Karpas-422 (cell line): ENCODE measurements at regions not wholly inside any gene's neighbourhood (a gene's known extent, or its start where the extent isn't known, plus 50 kb on each side); places are given as distances from the start of the nearest gene placed in this dataset.

Experiments
- DNase-seq: peaks from one replicate; pipeline ENCODE4 v3.0.0-alpha.2; 2015
- H2AFZ ChIP-seq: fragments of 200-600 bp; sonication (generic); 2 replicates; pipeline ENCODE4 v1.6.1; 2014; ENCODE audit warnings: antibody characterized with exemption, low read length, mixed read lengths
- H3K27ac ChIP-seq: fragments of 200-600 bp; sonication (generic); 2 replicates; pipeline ENCODE4 v1.5.1; 2014; ENCODE audit warnings: mild to moderate bottlenecking, low read length, moderate library complexity
- H3K27me3 ChIP-seq: fragments of 200-600 bp; sonication (generic); 2 replicates; pipeline ENCODE4 v1.6.1; 2014; ENCODE audit warnings: low read length, mixed read lengths
- H3K36me3 ChIP-seq: fragments of 200-600 bp; sonication (generic); 2 replicates; pipeline ENCODE4 v1.6.1; 2014; ENCODE audit warnings: low read length, mixed read lengths; ENCODE audit not compliant: insufficient read depth
- H3K4me1 ChIP-seq: fragments of 200-600 bp; sonication (generic); 2 replicates; pipeline ENCODE4 v1.6.1; 2014; ENCODE audit warnings: mild to moderate bottlenecking, low read length, mixed read lengths
- H3K4me2 ChIP-seq: fragments of 200-600 bp; sonication (generic); 2 replicates; pipeline ENCODE4 v1.6.1; 2014; ENCODE audit warnings: low read length, low read depth, mild to moderate bottlenecking; ENCODE audit not compliant: poor library complexity, severe bottlenecking
- H3K4me3 ChIP-seq: fragments of 200-600 bp; sonication (generic); 2 replicates; pipeline ENCODE4 v1.5.1; 2014; ENCODE audit warnings: mild to moderate bottlenecking, antibody characterized with exemption, low read length, mixed read lengths
- H3K79me2 ChIP-seq: fragments of 200-600 bp; sonication (generic); 2 replicates; pipeline ENCODE4 v1.6.1; 2014; ENCODE audit warnings: mild to moderate bottlenecking, low read length, mixed read lengths
- H3K9ac ChIP-seq: fragments of 200-600 bp; sonication (generic); 2 replicates; pipeline ENCODE4 v1.6.0; 2014; ENCODE audit warnings: low read length
- H3K9me2 ChIP-seq: fragments of 200-600 bp; sonication (generic), shearing (Covaris generic); replicated peaks from 2 replicates; pipeline ENCODE4 v1.6.0; 2014; ENCODE audit warnings: mild to moderate bottlenecking, low read length, moderate library complexity; ENCODE audit not compliant: insufficient read depth
- H3K9me3 ChIP-seq: fragments of 300-700, 200-600 bp; sonication (generic); 2 replicates; pipeline ENCODE4 v1.6.1; 2014; ENCODE audit warnings: low read length, mixed read lengths
- H4K20me1 ChIP-seq: fragments of 200-600 bp; sonication (generic); 2 replicates; pipeline ENCODE4 v1.6.1; 2014; ENCODE audit warnings: mild to moderate bottlenecking, antibody characterized with exemption, low read length, low read depth; ENCODE audit not compliant: insufficient read depth

DNA sequence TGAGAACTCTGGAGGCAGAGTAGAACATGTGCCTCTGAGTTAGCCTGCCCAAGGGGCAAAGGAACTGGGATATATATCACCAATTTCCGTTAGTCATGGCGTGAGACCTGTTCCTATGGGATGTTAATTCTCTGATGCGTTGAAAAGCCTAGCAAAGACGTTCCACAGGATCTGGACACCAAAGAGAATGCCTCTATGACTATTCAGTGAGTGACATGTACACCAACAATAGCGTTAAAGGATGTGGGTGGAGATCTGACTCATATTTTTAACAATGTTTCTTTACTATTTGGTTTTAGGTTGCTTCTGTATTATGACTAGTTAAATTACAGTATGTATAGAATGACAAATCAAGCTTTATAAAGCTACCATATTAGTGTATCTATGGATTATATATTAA is 320.9 kb upstream of the MC4R start:
- Histone ChIP-seq H3K4me3 (no peak overlapping the region), H3K27me3 (no peaks in the 10 kb centered on the region), H3K79me2 (no peaks in the 10 kb centered on the region), H3K9me3 (no peaks in the 10 kb centered on the region), H4K20me1 (no peaks in the 10 kb centered on the region), H2AFZ (no peak overlapping the region), H3K36me3 (no peaks in the 10 kb centered on the region), H3K4me2 (no peak overlapping the region), H3K9ac (no peak overlapping the region), H3K27ac (no peak overlapping the region), H3K9me2 (no peaks in the 10 kb centered on the region), H3K4me1 (no peaks in the 10 kb centered on the region)
- no peak for DNase-seq

DNA sequence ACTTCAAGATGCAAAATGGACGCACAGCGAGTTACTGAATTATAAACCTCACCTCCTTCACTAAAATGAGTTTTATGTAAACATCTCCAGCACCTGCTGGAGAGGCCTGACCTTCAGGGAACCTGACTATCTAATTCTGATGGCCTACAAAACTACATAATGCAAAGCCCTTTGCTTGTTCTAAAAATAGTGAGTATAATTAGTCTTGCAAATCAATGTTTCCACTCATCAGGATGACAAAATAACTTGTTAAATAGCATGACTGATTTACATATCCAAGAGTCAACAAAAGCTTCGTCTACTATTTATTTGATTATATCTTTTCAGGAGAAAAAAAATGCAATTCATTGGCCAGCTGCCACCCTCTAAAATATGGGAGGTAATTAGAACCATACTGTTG is 326.3 kb upstream of the MC4R start:
- Histone ChIP-seq H3K4me1 (no peaks in the 10 kb centered on the region), H3K9ac (no peak overlapping the region), H3K9me3 (peaks cover 4% of the 10 kb centered on the region; the same call in 1 of the 2 replicates), H3K27ac (no peak overlapping the region), H3K9me2 (no peaks in the 10 kb centered on the region), H3K4me2 (no peak overlapping the region), H3K36me3 (no peaks in the 10 kb centered on the region), H3K79me2 (no peaks in the 10 kb centered on the region), H3K27me3 (no peaks in the 10 kb centered on the region), H3K4me3 (no peak overlapping the region), H2AFZ (no peak overlapping the region), H4K20me1 (no peaks in the 10 kb centered on the region)
- DNase-seq = no peak

- Histone ChIP-seq H2AFZ (no peak overlapping the region), H3K79me2 (no peaks in the 10 kb centered on the region), H3K27ac (no peak overlapping the region), H3K4me1 (no peaks in the 10 kb centered on the region), H3K36me3 (no peaks in the 10 kb centered on the region), H3K4me3 (no peak overlapping the region), H3K9ac (no peak overlapping the region), H4K20me1 (no peaks in the 10 kb centered on the region), H3K9me2 (no peaks in the 10 kb centered on the region), H3K27me3 (no peaks in the 10 kb centered on the region), H3K4me2 (no peak overlapping the region), H3K9me3 (peaks cover 16% of the 10 kb centered on the region; the same call in 1 of the 2 replicates)
- no peak for DNase-seq
Observed at GRCh38 chr18:60722742-60723141, 350.2 kb upstream of the MC4R start.

GRCh38 chr18:60732143-60732542 is 359.6 kb upstream of the MC4R start:
- H3K79me2 ChIP-seq = no peaks in the 10 kb centered on the region
- H3K4me1 ChIP-seq = no peaks in the 10 kb centered on the region
- no peaks in the 10 kb centered on the region for H4K20me1 ChIP-seq
- no peak overlapping the region for H3K27ac ChIP-seq
- H2AFZ ChIP-seq = no peak overlapping the region
- no peaks in the 10 kb centered on the region for H3K27me3 ChIP-seq
- H3K4me3 ChIP-seq = no peak overlapping the region
- DNase-seq = no peak
- H3K9me3 ChIP-seq = peaks cover 33% of the 10 kb centered on the region
- H3K4me2 ChIP-seq = no peak overlapping the region
- no peaks in the 10 kb centered on the region for H3K9me2 ChIP-seq
- H3K36me3 ChIP-seq = no peaks in the 10 kb centered on the region
- H3K9ac ChIP-seq = no peak overlapping the region

- peaks cover 8% of the 10 kb centered on the region for H3K9me3 ChIP-seq
- H3K36me3 ChIP-seq = no peaks in the 10 kb centered on the region
- H3K79me2 ChIP-seq = no peaks in the 10 kb centered on the region
- no peaks in the 10 kb centered on the region for H3K9me2 ChIP-seq
- no peak overlapping the region for H3K9ac ChIP-seq
- no peak overlapping the region for H3K4me3 ChIP-seq
- no peak overlapping the region for H2AFZ ChIP-seq
- H3K27me3 ChIP-seq = no peaks in the 10 kb centered on the region
- no peak overlapping the region for H3K4me2 ChIP-seq
- no peak for DNase-seq
- H3K27ac ChIP-seq = no peak overlapping the region
- H3K4me1 ChIP-seq = no peaks in the 10 kb centered on the region
- no peaks in the 10 kb centered on the region for H4K20me1 ChIP-seq
Observed at GRCh38 chr18:60739212-60739611, 366.6 kb upstream of the MC4R start.

GRCh38 chr18:60740313-60740712 is 367.7 kb upstream of the MC4R start:
- H3K9ac ChIP-seq = no peak overlapping the region
- H3K79me2 ChIP-seq = no peaks in the 10 kb centered on the region
- no peaks in the 10 kb centered on the region for H3K27me3 ChIP-seq
- no peak for DNase-seq
- H3K4me1 ChIP-seq = no peaks in the 10 kb centered on the region
- H3K36me3 ChIP-seq = no peaks in the 10 kb centered on the region
- H2AFZ ChIP-seq = no peak overlapping the region
- H3K27ac ChIP-seq = no peak overlapping the region
- no peaks in the 10 kb centered on the region for H4K20me1 ChIP-seq
- H3K9me2 ChIP-seq = no peaks in the 10 kb centered on the region
- no peak overlapping the region for H3K4me3 ChIP-seq
- H3K9me3 ChIP-seq = peaks cover 6% of the 10 kb centered on the region
- no peak overlapping the region for H3K4me2 ChIP-seq

GRCh38 chr18:60746491-60746890 is 373.9 kb upstream of the MC4R start:
- no peak overlapping the region for H3K27ac ChIP-seq
- no peaks in the 10 kb centered on the region for H3K9me2 ChIP-seq
- no peaks in the 10 kb centered on the region for H3K36me3 ChIP-seq
- H2AFZ ChIP-seq = no peak overlapping the region
- no peak overlapping the region for H3K9ac ChIP-seq
- no peaks in the 10 kb centered on the region for H3K27me3 ChIP-seq
- no peaks in the 10 kb centered on the region for H3K79me2 ChIP-seq
- H4K20me1 ChIP-seq = no peaks in the 10 kb centered on the region
- no peaks in the 10 kb centered on the region for H3K4me1 ChIP-seq
- no peak overlapping the region for H3K4me3 ChIP-seq
- H3K9me3 ChIP-seq = peaks cover 12% of the 10 kb centered on the region
- no peak for DNase-seq
- H3K4me2 ChIP-seq = no peak overlapping the region

DNA sequence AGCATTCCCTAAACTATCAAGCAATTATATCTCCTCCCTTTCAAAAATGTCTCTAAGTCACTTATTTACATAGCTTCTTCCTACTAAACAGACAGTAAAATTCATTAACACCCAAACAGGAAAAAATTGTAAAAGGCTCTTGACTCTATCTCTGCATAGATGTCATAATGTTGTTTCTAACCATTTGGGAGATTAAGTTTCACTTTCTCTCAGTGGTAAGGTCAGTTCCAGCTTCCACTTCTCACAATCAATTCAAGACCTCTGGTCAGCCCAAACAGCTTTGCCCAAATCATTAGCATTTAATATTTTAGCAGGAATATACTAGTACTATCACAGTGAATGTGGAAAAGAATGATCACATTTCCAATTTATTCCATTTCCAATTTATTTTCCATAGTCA is 374.3 kb upstream of the MC4R start:
- H3K9me3 ChIP-seq = peaks cover 12% of the 10 kb centered on the region
- H3K4me1 ChIP-seq = no peaks in the 10 kb centered on the region
- no peaks in the 10 kb centered on the region for H3K9me2 ChIP-seq
- H3K79me2 ChIP-seq = no peaks in the 10 kb centered on the region
- no peaks in the 10 kb centered on the region for H4K20me1 ChIP-seq
- H3K27ac ChIP-seq = no peak overlapping the region
- no peaks in the 10 kb centered on the region for H3K27me3 ChIP-seq
- H3K4me2 ChIP-seq = no peak overlapping the region
- DNase-seq = no peak
- no peak overlapping the region for H3K9ac ChIP-seq
- H3K36me3 ChIP-seq = no peaks in the 10 kb centered on the region
- no peak overlapping the region for H3K4me3 ChIP-seq
- H2AFZ ChIP-seq = no peak overlapping the region

DNA sequence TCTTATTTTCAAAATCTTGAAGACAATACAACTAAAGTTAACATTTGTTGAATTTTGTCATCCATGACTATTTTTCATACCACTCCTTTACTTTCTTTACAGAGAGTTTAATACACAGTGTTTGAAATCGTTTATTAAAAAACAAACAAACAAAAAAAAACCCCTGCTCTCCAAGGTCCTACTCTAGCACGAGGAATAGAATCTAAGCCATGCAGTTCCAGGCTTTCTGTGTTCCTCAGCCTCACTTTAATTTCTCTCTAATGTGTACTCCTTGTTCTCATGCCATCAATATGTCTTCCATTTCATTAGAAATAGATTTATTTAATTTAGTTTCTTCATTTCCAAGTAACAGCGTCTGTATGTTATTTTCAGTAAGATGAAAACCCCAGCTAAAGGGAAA is 381.2 kb upstream of the MC4R start:
- no peak for DNase-seq
- no peaks in the 10 kb centered on the region for H3K36me3 ChIP-seq
- H2AFZ ChIP-seq = no peak overlapping the region
- H3K9ac ChIP-seq = no peak overlapping the region
- no peaks in the 10 kb centered on the region for H3K4me1 ChIP-seq
- no peaks in the 10 kb centered on the region for H3K79me2 ChIP-seq
- H3K9me2 ChIP-seq = no peaks in the 10 kb centered on the region
- no peak overlapping the region for H3K27ac ChIP-seq
- H3K9me3 ChIP-seq = peaks cover 14% of the 10 kb centered on the region
- no peaks in the 10 kb centered on the region for H3K27me3 ChIP-seq
- H3K4me3 ChIP-seq = no peak overlapping the region
- no peak overlapping the region for H3K4me2 ChIP-seq
- no peaks in the 10 kb centered on the region for H4K20me1 ChIP-seq
